ENCODE measurements at regions not wholly inside any gene's neighbourhood (a gene's known extent, or its start where the extent isn't known, plus 50 kb on each side); places are given as distances from the start of the nearest gene placed in this dataset.

DNA sequence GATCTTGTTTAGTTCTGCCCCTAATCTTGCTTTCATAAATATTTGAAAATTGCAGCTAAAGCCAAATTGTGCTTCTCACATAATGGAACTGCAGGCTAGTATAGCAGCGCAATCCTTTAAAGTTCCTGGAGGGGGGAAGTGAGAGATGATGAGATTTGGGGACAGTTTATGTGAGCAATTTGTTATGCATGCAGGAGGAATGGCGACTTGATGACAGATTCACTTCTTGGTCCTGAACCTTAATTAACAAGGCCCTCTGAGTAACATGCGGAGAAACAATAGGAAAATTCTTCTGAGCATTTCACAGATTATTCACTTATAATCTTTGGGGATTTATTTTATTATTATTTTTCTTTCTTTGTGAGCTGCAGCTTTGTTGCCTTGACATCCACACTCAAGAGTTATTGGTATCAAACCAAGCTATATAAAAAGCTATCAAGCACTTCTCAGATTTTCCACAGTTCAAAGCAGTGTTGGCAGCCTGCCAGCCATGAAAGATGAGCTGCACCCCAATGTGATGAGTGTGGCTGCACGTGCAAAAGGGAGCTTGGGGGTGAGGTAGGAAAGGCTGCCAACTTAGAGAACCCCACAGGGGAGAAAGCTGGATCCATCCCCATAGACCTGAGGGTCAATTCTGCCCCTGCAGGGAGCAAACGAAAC is 1662.2 kb upstream of the FLRT2 start:
- Histone ChIP-seq H3K4me1 (ENCODE audit: control insufficient read depth, insufficient read depth, low read length) (no peaks in the 10 kb centered on the region), H3K4me3 (ENCODE audit: low read length) (no peak overlapping the region), H3K27me3 (ENCODE audit: control insufficient read depth, insufficient read depth, low read length) (no peaks in the 10 kb centered on the region), H3K9me3 (ENCODE audit: control insufficient read depth, insufficient read depth, low read length) (no peaks in the 10 kb centered on the region), H3K27ac (ENCODE audit: low read length) (no peak overlapping the region), H3K36me3 (ENCODE audit: control insufficient read depth, insufficient read depth, low read length) (no peaks in the 10 kb centered on the region)
- ATAC-seq: no peak
- WGBS (ENCODE audit: insufficient coverage): 74% methylated on average over 5 of the region's 5 CpGs
- H3K9me3 Mint-ChIP-seq: peaks cover 3 to 7% of the 10 kb centered on the region in 2 donors
- no peaks in the 10 kb centered on the region for H3K36me3 Mint-ChIP-seq
- TF ChIP-seq, protein P1, sequence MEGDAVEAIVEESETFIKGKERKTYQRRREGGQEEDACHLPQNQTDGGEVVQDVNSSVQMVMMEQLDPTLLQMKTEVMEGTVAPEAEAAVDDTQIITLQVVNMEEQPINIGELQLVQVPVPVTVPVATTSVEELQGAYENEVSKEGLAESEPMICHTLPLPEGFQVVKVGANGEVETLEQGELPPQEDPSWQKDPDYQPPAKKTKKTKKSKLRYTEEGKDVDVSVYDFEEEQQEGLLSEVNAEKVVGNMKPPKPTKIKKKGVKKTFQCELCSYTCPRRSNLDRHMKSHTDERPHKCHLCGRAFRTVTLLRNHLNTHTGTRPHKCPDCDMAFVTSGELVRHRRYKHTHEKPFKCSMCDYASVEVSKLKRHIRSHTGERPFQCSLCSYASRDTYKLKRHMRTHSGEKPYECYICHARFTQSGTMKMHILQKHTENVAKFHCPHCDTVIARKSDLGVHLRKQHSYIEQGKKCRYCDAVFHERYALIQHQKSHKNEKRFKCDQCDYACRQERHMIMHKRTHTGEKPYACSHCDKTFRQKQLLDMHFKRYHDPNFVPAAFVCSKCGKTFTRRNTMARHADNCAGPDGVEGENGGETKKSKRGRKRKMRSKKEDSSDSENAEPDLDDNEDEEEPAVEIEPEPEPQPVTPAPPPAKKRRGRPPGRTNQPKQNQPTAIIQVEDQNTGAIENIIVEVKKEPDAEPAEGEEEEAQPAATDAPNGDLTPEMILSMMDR (IDR thresholded peaks at IDR 0.05): no peak
- no peak for DNase-seq
- H3K27me3 Mint-ChIP-seq (ENCODE audit: low read depth in 2 of 2): no peaks in the 10 kb centered on the region
- no peak overlapping the region for H3K27ac Mint-ChIP-seq
- H3K4me1 Mint-ChIP-seq: no peaks in the 10 kb centered on the region
- intact Hi-C loops (cut with micrococcal nuclease): no loop called here
- H3K4me3 Mint-ChIP-seq: no peak overlapping the region

DNA sequence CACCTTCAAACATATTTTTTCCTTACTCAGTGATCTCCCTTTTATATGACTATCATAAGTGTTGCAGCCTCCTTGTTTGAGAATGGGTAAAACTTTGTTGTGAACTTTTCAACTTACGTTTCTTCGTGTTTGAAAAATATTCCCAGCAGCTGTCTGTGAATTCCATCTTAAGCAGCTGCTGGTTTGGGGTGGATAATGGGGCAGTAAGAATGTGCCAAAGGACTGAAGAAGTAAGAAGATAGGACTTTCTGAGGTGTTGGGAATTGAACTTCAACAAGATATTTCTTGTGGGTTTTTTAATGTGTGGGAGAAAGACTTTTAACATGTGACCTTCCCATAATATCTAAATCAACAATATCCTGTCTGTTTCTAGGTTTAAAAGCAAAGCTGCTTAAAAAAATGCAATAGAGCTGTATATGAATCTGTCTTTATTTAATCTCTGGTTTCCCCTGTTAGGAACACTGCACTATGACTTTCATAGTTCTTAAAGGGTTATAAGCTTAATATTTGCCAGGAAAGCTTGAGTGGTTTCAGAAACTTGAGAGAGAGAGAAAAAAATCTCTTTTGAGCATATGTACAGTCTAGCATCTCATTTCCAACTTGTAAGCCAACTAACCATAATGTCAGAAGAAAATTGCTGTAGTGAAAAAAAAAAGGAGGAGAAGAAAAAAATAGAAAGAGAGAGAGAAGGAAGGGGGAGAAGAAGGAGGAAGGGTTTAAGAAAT is 1659.2 kb upstream of the FLRT2 start:
- intact Hi-C loops (cut with micrococcal nuclease): no loop called here
- Mint-ChIP-seq H3K4me3 (no peak overlapping the region), H3K9me3 (peaks cover 6 to 9% of the 10 kb centered on the region in 2 donors), H3K36me3 (no peaks in the 10 kb centered on the region), H3K27ac (no peak overlapping the region), H3K27me3 (ENCODE audit: low read depth in 2 of 2) (no peaks in the 10 kb centered on the region), H3K4me1 (no peaks in the 10 kb centered on the region)
- Histone ChIP-seq H3K27ac (ENCODE audit: low read length) (no peak overlapping the region), H3K27me3 (ENCODE audit: control insufficient read depth, insufficient read depth, low read length) (no peaks in the 10 kb centered on the region), H3K36me3 (ENCODE audit: control insufficient read depth, insufficient read depth, low read length) (no peaks in the 10 kb centered on the region), H3K4me3 (ENCODE audit: low read length) (no peak overlapping the region), H3K9me3 (ENCODE audit: control insufficient read depth, insufficient read depth, low read length) (no peaks in the 10 kb centered on the region), H3K4me1 (ENCODE audit: control insufficient read depth, insufficient read depth, low read length) (no peaks in the 10 kb centered on the region)
- ATAC-seq (no peak), DNase-seq (no peak)
- TF ChIP-seq, protein P1 (IDR thresholded peaks at IDR 0.05): no peak
- WGBS (ENCODE audit: insufficient coverage): 80% methylated on average over 2 of the region's 2 CpGs

DNA sequence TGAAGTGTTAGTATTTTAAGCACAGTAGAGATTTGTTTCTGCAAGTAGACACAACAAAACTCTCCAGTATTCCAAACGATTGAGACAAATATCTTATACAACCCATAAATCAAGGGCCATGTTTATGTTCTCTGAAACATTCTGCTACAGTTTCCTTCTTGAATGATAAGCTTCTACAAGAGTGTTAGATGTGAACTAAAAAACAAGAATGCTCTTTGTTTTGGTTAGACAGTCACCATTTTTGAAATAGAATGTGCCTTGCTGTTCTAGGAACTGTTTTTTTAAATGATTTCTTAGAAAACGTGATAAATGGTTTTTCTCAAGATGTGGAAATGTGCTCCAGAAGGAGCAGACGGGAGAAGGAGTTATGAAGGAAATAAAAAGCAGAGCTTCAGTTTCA is 1656.3 kb upstream of the FLRT2 start:
- WGBS (ENCODE audit: insufficient coverage): 43% methylated on average over 2 of the region's 3 CpGs
- TF ChIP-seq, protein P1 (IDR thresholded peaks at IDR 0.05): no peak
- Histone ChIP-seq H3K4me3 (ENCODE audit: low read length) (no peak overlapping the region), H3K4me1 (ENCODE audit: control insufficient read depth, insufficient read depth, low read length) (no peaks in the 10 kb centered on the region), H3K27me3 (ENCODE audit: control insufficient read depth, insufficient read depth, low read length) (no peaks in the 10 kb centered on the region), H3K36me3 (ENCODE audit: control insufficient read depth, insufficient read depth, low read length) (no peaks in the 10 kb centered on the region), H3K9me3 (ENCODE audit: control insufficient read depth, insufficient read depth, low read length) (no peaks in the 10 kb centered on the region), H3K27ac (ENCODE audit: low read length) (no peak overlapping the region)
- H3K36me3 Mint-ChIP-seq: no peaks in the 10 kb centered on the region
- H3K27me3 Mint-ChIP-seq (ENCODE audit: low read depth in 2 of 2): no peaks in the 10 kb centered on the region
- ATAC-seq (no peak), DNase-seq (no peak)
- H3K9me3 Mint-ChIP-seq: peaks cover 12 to 13% of the 10 kb centered on the region in 2 donors
- no peak overlapping the region for H3K4me3 Mint-ChIP-seq
- intact Hi-C loops (cut with micrococcal nuclease): no loop called here
- H3K27ac Mint-ChIP-seq: no peak overlapping the region
- H3K4me1 Mint-ChIP-seq: no peaks in the 10 kb centered on the region

All from natural killer cell (primary cell).